A549 (cell line): ENCODE measurements at regions not wholly inside any gene's neighbourhood (a gene's known extent, or its start where the extent isn't known, plus 50 kb on each side); places are given as distances from the start of the nearest gene placed in this dataset.

Experiments used
- EP300 ChIP-seq, 2 experiments: fragments of >200 bp; sonication (Bioruptor Twin); formaldehyde crosslinking; IDR thresholded peaks; 2 replicates in 1 of 2; 3 replicates in 1 of 2; pipeline ENCODE4 v1.6.1; 2016 to 2017
- ESRRA ChIP-seq: fragments of 150-350 bp; IDR thresholded peaks from 2 replicates; pipeline ENCODE4 v1.6.1; 2014; ENCODE audit warnings: mild to moderate bottlenecking, low read length, borderline replicate concordance
- MYC ChIP-seq: IDR thresholded peaks from 2 replicates; pipeline ENCODE4 v1.6.1; 2012; ENCODE audit warnings: mild to moderate bottlenecking, inconsistent platforms, low read length, improper control_type of control experiment, borderline replicate concordance
- NR3C1 ChIP-seq: fragments of >200 bp; sonication (Bioruptor Twin); formaldehyde crosslinking; IDR thresholded peaks from 3 replicates; pipeline ENCODE4 v1.6.1; 2017
- POLR2A ChIP-seq: IDR thresholded peaks from 2 replicates; pipeline ENCODE4 v1.6.1; 2012; ENCODE audit warnings: mild to moderate bottlenecking, low read length
- RAD21 ChIP-seq, 2 experiments: fragments of >200 bp in 1 of 2; sonication (Bioruptor Twin) in 1 of 2; formaldehyde crosslinking in 1 of 2; IDR thresholded peaks in 1 of 2; conservative IDR thresholded peaks in 1 of 2; 2 replicates in 1 of 2; 3 replicates in 1 of 2; pipeline ENCODE4 v1.6.1; 2012 to 2018; ENCODE audit warnings: inconsistent platforms in 1 of 2
- SMC3 ChIP-seq: fragments of >200 bp; sonication (Bioruptor Twin); formaldehyde crosslinking; IDR thresholded peaks from 3 replicates; pipeline ENCODE4 v1.6.1; 2018; ENCODE audit warnings: inconsistent platforms
- TFCP2L1 ChIP-seq: fragments of 250-450 bp; sonication (Bioruptor Pico); IDR thresholded peaks from 2 replicates; pipeline ENCODE4 v1.5.0; 2021; ENCODE audit warnings: mild to moderate bottlenecking
- TF ChIP-seq, protein P1 (sequence below): fragments of >200 bp; sonication (Bioruptor Twin); formaldehyde crosslinking; IDR thresholded peaks from 3 replicates; pipeline ENCODE4 v1.5.1; 2016
- TF ChIP-seq, protein P2 (sequence below): IDR thresholded peaks from 2 replicates; pipeline ENCODE4 v1.6.1; 2012; ENCODE audit warnings: low read depth, borderline replicate concordance

DNA sequence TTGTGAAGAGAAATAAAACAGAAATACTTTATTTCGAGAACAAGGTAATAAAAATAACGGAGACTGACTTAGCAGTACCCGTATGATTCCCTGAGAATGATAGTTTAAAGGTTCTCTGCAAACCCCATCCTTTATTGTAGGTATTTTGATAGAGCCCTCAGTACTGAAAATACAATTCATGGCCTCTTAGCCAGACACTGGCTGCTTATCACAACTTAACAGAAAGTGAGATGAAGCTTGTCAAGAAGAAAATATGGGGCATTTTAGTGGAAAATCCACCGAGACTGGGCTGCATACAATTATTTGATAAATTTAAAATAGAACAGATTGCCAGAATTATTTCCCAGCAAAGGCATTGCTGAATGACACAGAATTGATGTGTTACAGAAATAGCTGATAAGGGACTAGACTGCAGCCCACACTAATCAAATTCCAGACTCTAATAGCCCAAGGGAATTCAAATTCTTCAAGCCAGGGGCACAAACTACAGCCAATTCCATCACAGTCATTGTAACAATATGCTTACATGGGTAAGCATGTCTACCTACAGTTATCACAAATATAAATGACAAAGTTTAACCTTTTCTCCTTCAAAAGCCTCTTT is 521.9 kb downstream of the PLOD2 start:
- TF ChIP-seq NR3C1 (no peak), SMC3 (no peak), RAD21 (conservative IDR thresholded peaks at IDR 0.05 in 1 of 2, IDR thresholded peaks at IDR 0.05 in 1 of 2) (no peak), ESRRA (no peak), POLR2A (no peak), TFCP2L1 (CRISPR knock-in tag) (no peak), MYC (no peak), EP300 (IDR thresholded peaks at IDR 0.05) (no peak)
- TF ChIP-seq, protein P1, sequence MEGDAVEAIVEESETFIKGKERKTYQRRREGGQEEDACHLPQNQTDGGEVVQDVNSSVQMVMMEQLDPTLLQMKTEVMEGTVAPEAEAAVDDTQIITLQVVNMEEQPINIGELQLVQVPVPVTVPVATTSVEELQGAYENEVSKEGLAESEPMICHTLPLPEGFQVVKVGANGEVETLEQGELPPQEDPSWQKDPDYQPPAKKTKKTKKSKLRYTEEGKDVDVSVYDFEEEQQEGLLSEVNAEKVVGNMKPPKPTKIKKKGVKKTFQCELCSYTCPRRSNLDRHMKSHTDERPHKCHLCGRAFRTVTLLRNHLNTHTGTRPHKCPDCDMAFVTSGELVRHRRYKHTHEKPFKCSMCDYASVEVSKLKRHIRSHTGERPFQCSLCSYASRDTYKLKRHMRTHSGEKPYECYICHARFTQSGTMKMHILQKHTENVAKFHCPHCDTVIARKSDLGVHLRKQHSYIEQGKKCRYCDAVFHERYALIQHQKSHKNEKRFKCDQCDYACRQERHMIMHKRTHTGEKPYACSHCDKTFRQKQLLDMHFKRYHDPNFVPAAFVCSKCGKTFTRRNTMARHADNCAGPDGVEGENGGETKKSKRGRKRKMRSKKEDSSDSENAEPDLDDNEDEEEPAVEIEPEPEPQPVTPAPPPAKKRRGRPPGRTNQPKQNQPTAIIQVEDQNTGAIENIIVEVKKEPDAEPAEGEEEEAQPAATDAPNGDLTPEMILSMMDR, result no peak
- TF ChIP-seq, protein P2, sequence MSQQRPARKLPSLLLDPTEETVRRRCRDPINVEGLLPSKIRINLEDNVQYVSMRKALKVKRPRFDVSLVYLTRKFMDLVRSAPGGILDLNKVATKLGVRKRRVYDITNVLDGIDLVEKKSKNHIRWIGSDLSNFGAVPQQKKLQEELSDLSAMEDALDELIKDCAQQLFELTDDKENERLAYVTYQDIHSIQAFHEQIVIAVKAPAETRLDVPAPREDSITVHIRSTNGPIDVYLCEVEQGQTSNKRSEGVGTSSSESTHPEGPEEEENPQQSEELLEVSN, result no peak
